ENCODE measurements at regions not wholly inside any gene's neighbourhood (a gene's known extent, or its start where the extent isn't known, plus 50 kb on each side); places are given as distances from the start of the nearest gene placed in this dataset.
A peak's percentile ranks its signal among the peaks of the same experiment; 100 is the strongest.

DNA sequence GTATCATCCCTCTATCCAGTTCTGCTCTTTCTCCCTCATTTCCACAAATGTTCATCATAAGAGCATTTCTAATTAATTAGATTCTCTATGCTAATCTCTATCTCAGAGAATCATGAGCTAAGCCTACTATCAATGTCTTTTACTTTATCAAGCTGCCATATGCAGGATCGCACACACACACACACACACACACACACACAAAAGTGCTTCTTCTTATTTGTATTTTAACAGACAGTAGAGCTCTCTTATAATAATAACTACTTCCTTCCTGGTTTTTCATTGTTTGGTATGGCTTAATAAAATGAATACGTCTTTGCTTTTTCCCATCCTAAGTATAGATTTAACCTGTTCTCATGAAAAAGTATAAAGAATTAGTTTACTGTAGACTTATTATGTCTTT lies 170.2 kb downstream of the HAO1 start:
- Histone ChIP-seq H3K36me3 (ENCODE audit: control insufficient read depth in 2 of 2, insufficient read depth in 1 of 2, low read length in 2 of 2) (no peaks in the 10 kb centered on the region), H3K9me3 (ENCODE audit: control insufficient read depth, insufficient read depth, low read depth, low read length) (no peaks in the 10 kb centered on the region), H3K4me3 (ENCODE audit: low read depth, low read length) (no peak overlapping the region), H3K4me1 (ENCODE audit: control insufficient read depth, insufficient read depth, low read length) (no peaks in the 10 kb centered on the region), H3K27ac (ENCODE audit: extremely low read depth, low read depth, low read length) (no peak overlapping the region)
- TF ChIP-seq KLF8 (tag by site-specific recombination; IDR thresholded peaks at IDR 0.05) (no peak), ZXDB (tag by site-specific recombination; IDR thresholded peaks at IDR 0.05) (no peak), SP2 (tag by site-specific recombination; IDR thresholded peaks at IDR 0.05) (no peak)
- ChIA-PET CTCF (no interaction called here), POLR2A (interaction anchor here (1.0 kb wide), 1 partner anchor 24 kb away, joined by 3 read pairs; no protein-coding TSS in a partner anchor)

DNA sequence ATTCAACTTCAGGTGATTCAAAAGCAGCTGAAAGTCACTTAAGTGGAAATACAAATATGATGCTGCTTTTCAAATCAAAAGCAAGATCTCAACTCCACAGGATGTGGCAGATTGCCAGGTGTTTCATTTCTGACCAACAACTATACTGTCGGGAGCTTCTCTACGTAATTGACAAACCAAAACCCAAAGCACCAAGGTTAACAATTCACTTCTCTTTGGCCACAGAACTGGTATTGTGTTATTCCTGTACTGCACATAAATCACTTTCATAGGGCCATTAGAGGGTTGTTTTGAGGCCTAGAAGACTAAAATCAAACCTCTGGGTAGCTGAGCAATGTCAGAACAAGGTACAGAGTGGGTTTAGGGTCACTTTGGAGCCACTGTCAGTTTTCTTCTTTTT lies 169.7 kb downstream of the HAO1 start:
- Histone ChIP-seq H3K9me3 (ENCODE audit: control insufficient read depth, insufficient read depth, low read depth, low read length) (no peaks in the 10 kb centered on the region), H3K4me3 (ENCODE audit: low read depth, low read length) (no peak overlapping the region), H3K4me1 (ENCODE audit: control insufficient read depth, insufficient read depth, low read length) (no peaks in the 10 kb centered on the region), H3K36me3 (ENCODE audit: control insufficient read depth in 2 of 2, insufficient read depth in 1 of 2, low read length in 2 of 2) (no peaks in the 10 kb centered on the region), H3K27ac (ENCODE audit: extremely low read depth, low read depth, low read length) (no peak overlapping the region)
- TF ChIP-seq KLF10 (tag by site-specific recombination; IDR thresholded peaks at IDR 0.05) (no peak), MYNN (tag by site-specific recombination; IDR thresholded peaks at IDR 0.05; ENCODE audit: borderline replicate concordance) (no peak), ZNF114 (tag by site-specific recombination; IDR thresholded peaks at IDR 0.05) (no peak), ZNF623 (tag by site-specific recombination; IDR thresholded peaks at IDR 0.05) (no peak), ZBTB7A (tag by site-specific recombination; IDR thresholded peaks at IDR 0.05; ENCODE audit: low read depth) (no peak), ZNF571 (tag by site-specific recombination; IDR thresholded peaks at IDR 0.05) (no peak), ZNF660 (tag by site-specific recombination; IDR thresholded peaks at IDR 0.05) (no peak)
- TF ChIP-seq, protein P1, sequence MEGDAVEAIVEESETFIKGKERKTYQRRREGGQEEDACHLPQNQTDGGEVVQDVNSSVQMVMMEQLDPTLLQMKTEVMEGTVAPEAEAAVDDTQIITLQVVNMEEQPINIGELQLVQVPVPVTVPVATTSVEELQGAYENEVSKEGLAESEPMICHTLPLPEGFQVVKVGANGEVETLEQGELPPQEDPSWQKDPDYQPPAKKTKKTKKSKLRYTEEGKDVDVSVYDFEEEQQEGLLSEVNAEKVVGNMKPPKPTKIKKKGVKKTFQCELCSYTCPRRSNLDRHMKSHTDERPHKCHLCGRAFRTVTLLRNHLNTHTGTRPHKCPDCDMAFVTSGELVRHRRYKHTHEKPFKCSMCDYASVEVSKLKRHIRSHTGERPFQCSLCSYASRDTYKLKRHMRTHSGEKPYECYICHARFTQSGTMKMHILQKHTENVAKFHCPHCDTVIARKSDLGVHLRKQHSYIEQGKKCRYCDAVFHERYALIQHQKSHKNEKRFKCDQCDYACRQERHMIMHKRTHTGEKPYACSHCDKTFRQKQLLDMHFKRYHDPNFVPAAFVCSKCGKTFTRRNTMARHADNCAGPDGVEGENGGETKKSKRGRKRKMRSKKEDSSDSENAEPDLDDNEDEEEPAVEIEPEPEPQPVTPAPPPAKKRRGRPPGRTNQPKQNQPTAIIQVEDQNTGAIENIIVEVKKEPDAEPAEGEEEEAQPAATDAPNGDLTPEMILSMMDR (tag by site-specific recombination; IDR thresholded peaks at IDR 0.05), result no peak
- ChIA-PET POLR2A (interaction anchor here (1.0 kb wide), 1 partner anchor 25 kb away, joined by 3 read pairs; no protein-coding TSS in a partner anchor), CTCF (no interaction called here)

DNA sequence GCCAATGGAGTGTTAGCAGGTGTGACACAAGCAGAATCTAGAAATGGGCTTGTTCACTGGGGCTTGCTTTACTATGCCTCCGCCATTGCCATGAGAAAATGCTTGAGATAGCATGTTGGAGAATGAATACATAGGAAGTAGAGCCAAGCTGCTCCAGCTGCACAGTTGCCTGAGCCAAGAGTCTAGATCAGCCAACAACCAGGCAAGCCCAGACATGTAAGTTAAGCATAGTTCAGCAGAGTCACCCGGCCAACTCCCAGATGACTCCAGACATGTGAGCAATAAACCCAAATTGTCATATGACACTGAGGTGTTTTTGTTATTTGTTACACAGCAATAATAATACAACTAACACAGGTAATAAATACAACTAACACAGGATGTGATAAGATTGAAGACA lies 167.9 kb downstream of the HAO1 start:
- ChIA-PET CTCF (no interaction called here), POLR2A (no interaction called here)
- no peak overlapping the region for H3K27ac ChIP-seq (ENCODE audit: extremely low read depth, low read depth, low read length)

DNA sequence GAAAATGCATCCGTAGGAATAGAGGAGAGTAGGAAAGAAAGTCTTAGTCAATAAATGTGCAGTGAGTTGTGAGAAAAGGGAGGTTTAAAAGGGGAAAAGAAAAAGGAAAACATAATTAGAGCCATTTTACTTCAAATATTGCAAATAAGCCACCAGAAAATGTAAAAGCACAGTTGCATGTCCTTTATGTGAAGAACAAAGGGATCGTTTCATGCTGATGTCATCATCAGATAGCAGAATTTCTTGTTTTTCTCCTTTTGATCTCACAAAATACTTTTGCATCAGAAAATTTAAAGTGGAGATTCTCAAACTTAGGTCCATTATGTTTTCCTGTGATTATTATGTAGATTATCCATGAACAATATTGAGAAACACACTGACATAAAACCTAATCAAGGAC lies 166.7 kb downstream of the HAO1 start:
- H3K9me3 ChIP-seq (ENCODE audit: control insufficient read depth, insufficient read depth, low read depth, low read length), result no peaks in the 10 kb centered on the region
- H3K36me3 ChIP-seq (ENCODE audit: control insufficient read depth in 2 of 2, insufficient read depth in 1 of 2, low read length in 2 of 2), result no peaks in the 10 kb centered on the region
- H3K4me3 ChIP-seq (ENCODE audit: low read depth, low read length), result no peak overlapping the region
- ChIA-PET POLR2A (no interaction called here), CTCF (no interaction called here)
- no peak overlapping the region for H3K27ac ChIP-seq (ENCODE audit: extremely low read depth, low read depth, low read length)
- TF ChIP-seq SCRT2 (tag by site-specific recombination; IDR thresholded peaks at IDR 0.05), result no peak
- no peak for TF ChIP-seq ZNF426 (tag by site-specific recombination; IDR thresholded peaks at IDR 0.05)
- no peak for TF ChIP-seq BCL11A (tag by site-specific recombination; IDR thresholded peaks at IDR 0.05; ENCODE audit: low read depth)
- TF ChIP-seq, protein P2, sequence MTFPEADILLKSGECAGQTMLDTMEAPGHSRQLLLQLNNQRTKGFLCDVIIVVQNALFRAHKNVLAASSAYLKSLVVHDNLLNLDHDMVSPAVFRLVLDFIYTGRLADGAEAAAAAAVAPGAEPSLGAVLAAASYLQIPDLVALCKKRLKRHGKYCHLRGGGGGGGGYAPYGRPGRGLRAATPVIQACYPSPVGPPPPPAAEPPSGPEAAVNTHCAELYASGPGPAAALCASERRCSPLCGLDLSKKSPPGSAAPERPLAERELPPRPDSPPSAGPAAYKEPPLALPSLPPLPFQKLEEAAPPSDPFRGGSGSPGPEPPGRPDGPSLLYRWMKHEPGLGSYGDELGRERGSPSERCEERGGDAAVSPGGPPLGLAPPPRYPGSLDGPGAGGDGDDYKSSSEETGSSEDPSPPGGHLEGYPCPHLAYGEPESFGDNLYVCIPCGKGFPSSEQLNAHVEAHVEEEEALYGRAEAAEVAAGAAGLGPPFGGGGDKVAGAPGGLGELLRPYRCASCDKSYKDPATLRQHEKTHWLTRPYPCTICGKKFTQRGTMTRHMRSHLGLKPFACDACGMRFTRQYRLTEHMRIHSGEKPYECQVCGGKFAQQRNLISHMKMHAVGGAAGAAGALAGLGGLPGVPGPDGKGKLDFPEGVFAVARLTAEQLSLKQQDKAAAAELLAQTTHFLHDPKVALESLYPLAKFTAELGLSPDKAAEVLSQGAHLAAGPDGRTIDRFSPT (tag by site-specific recombination; IDR thresholded peaks at IDR 0.05), result no peak
- TF ChIP-seq KLF7 (tag by site-specific recombination; IDR thresholded peaks at IDR 0.05; ENCODE audit: borderline replicate concordance), result no peak
- no peak for TF ChIP-seq ZBTB17 (tag by site-specific recombination; IDR thresholded peaks at IDR 0.05)
- TF ChIP-seq ZNF658 (tag by site-specific recombination; IDR thresholded peaks at IDR 0.05), result no peak
- no peaks in the 10 kb centered on the region for H3K4me1 ChIP-seq (ENCODE audit: control insufficient read depth, insufficient read depth, low read length)

More for the DNA sequence above, 167.9 kb downstream of the HAO1 start:
- H3K4me3 ChIP-seq (ENCODE audit: low read depth, low read length), result no peak overlapping the region
- H3K4me1 ChIP-seq (ENCODE audit: control insufficient read depth, insufficient read depth, low read length), result no peaks in the 10 kb centered on the region
- H3K36me3 ChIP-seq (ENCODE audit: control insufficient read depth in 2 of 2, insufficient read depth in 1 of 2, low read length in 2 of 2), result no peaks in the 10 kb centered on the region
- no peaks in the 10 kb centered on the region for H3K9me3 ChIP-seq (ENCODE audit: control insufficient read depth, insufficient read depth, low read depth, low read length)
- no peak for TF ChIP-seq ZNF707 (tag by site-specific recombination; IDR thresholded peaks at IDR 0.05)
- no peak for TF ChIP-seq YY1 (tag by site-specific recombination; IDR thresholded peaks at IDR 0.05)
- TF ChIP-seq SETDB1 (IDR thresholded peaks at IDR 0.05; ENCODE audit: insufficient read length, low read length), result peak; percentile 36
